BE2C (cell line): ENCODE measurements at regions not wholly inside any gene's neighbourhood (a gene's known extent, or its start where the extent isn't known, plus 50 kb on each side); places are given as distances from the start of the nearest gene placed in this dataset.
A peak's percentile ranks its signal among the peaks of the same experiment; 100 is the strongest.

Experiments
- DNase-seq: peaks from one replicate; pipeline ENCODE4 v3.0.0-alpha.2; 2020
- H3K27me3 ChIP-seq: fragments of 250-450 bp; sonication (Bioruptor Pico); 2 replicates; pipeline ENCODE4 v1.5.1; 2020; ENCODE audit warnings: mild to moderate bottlenecking
- H3K36me3 ChIP-seq: fragments of 250-450 bp; sonication (Bioruptor Pico); 2 replicates; pipeline ENCODE4 v1.5.1; 2020; ENCODE audit warnings: mild to moderate bottlenecking
- H3K4me1 ChIP-seq: fragments of 250-450 bp; sonication (Bioruptor Pico); 2 replicates; pipeline ENCODE4 v1.5.1; 2020
- H3K4me3 ChIP-seq: 2 replicates; pipeline ENCODE4 v1.5.1; 2011; ENCODE audit warnings: low read depth, low read length
- H3K9me3 ChIP-seq: fragments of 250-450 bp; sonication (Bioruptor Pico); 2 replicates; pipeline ENCODE4 v1.5.1; 2020
- TF ChIP-seq, protein P1 (sequence below): IDR thresholded peaks from 2 replicates; pipeline ENCODE4 v1.5.1; 2012; ENCODE audit warnings: mild to moderate bottlenecking, low read depth, low read length

DNA sequence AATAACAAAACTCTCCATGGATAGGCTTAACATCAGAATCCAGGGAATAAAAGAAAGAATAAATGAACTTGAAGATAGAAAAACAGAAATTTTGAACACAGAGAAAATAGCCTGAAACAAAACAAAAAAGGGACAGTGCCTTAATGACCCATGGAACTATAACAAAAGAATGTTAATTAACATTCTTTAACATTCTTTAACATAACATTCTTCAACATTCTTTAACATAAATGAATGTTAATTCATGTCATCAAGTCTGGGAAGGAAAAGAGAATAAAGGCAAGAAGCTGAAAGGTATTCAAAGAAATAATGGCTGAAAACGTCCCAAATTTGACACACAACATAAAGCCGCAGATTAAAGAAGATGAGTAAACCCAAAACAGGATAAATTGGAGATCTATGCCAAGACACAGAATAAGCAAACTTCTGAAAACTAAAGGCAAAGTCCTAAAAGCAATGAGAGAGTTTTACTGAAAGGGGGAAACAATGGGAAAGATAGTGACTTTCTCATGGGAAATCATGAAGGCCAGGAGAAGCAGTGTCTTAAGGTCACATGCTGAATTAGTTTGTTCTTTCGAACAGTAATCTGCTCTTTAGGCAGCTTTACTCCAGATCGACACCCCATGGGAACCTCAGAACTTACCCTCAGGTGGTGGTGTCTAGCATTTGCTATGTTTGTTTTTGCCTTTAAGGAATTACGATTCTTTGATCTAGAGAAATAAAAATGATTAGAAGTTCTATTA lies 483.0 kb downstream of the KDM4C start:
- H3K4me1 ChIP-seq, result no peaks in the 10 kb centered on the region
- no peak for DNase-seq

DNA sequence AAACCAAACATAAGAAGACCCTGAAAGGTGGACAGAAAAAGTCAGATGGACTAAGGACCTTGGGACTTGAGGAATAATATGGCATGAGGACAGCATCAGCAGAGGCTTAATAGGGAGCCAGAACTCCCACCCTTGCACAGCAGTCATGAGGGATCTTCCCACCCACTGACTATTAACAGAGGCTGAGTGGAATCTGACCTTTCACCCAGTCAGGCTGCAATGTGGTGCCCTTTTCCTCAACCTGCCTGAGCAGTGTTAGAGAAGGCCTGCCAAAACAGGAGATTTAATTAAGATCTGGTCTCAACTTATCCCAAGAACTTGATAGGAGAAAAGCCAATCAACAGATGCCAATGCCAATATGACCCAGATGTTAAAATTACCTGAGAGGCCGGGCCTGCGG lies 481.9 kb downstream of the KDM4C start:
- DNase-seq, result no peak
- no peaks in the 10 kb centered on the region for H3K36me3 ChIP-seq
- H3K4me3 ChIP-seq, result no peak overlapping the region
- TF ChIP-seq, protein P1, sequence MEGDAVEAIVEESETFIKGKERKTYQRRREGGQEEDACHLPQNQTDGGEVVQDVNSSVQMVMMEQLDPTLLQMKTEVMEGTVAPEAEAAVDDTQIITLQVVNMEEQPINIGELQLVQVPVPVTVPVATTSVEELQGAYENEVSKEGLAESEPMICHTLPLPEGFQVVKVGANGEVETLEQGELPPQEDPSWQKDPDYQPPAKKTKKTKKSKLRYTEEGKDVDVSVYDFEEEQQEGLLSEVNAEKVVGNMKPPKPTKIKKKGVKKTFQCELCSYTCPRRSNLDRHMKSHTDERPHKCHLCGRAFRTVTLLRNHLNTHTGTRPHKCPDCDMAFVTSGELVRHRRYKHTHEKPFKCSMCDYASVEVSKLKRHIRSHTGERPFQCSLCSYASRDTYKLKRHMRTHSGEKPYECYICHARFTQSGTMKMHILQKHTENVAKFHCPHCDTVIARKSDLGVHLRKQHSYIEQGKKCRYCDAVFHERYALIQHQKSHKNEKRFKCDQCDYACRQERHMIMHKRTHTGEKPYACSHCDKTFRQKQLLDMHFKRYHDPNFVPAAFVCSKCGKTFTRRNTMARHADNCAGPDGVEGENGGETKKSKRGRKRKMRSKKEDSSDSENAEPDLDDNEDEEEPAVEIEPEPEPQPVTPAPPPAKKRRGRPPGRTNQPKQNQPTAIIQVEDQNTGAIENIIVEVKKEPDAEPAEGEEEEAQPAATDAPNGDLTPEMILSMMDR, result no peak
- H3K27me3 ChIP-seq, result no peaks in the 10 kb centered on the region
- no peaks in the 10 kb centered on the region; the same call in 1 of the 2 replicates for H3K9me3 ChIP-seq
- H3K4me1 ChIP-seq, result no peaks in the 10 kb centered on the region

More for the DNA sequence above, 483.0 kb downstream of the KDM4C start:
- no peak overlapping the region for H3K4me3 ChIP-seq
- no peaks in the 10 kb centered on the region; the same call in 1 of the 2 replicates for H3K9me3 ChIP-seq
- H3K27me3 ChIP-seq, result no peaks in the 10 kb centered on the region
- TF ChIP-seq, protein P1, result no peak
- H3K36me3 ChIP-seq, result no peaks in the 10 kb centered on the region

DNA sequence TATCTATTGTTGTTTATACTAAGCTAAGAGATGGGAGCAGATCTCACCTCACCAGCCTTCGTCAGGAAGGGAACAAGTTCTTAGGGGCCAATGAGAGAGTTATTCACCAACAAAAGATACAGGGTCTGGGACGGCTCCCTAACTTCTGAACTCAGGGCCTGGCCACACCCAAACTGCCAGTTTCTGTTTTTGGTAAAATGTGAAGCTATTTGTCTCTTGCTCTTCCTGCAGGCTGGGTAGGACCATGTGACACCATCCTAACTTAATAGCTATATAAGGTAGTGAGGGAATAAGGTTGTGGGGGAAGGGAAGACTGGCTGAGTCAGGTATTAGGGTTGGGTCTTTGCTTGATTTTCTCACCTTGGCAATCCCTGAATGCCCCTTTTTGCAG lies 480.5 kb downstream of the KDM4C start:
- TF ChIP-seq, protein P1, result no peak
- no peak overlapping the region for H3K4me3 ChIP-seq
- no peaks in the 10 kb centered on the region for H3K36me3 ChIP-seq
- no peaks in the 10 kb centered on the region for H3K9me3 ChIP-seq
- H3K27me3 ChIP-seq, result no peaks in the 10 kb centered on the region
- DNase-seq, result no peak
- H3K4me1 ChIP-seq, result no peaks in the 10 kb centered on the region

DNA sequence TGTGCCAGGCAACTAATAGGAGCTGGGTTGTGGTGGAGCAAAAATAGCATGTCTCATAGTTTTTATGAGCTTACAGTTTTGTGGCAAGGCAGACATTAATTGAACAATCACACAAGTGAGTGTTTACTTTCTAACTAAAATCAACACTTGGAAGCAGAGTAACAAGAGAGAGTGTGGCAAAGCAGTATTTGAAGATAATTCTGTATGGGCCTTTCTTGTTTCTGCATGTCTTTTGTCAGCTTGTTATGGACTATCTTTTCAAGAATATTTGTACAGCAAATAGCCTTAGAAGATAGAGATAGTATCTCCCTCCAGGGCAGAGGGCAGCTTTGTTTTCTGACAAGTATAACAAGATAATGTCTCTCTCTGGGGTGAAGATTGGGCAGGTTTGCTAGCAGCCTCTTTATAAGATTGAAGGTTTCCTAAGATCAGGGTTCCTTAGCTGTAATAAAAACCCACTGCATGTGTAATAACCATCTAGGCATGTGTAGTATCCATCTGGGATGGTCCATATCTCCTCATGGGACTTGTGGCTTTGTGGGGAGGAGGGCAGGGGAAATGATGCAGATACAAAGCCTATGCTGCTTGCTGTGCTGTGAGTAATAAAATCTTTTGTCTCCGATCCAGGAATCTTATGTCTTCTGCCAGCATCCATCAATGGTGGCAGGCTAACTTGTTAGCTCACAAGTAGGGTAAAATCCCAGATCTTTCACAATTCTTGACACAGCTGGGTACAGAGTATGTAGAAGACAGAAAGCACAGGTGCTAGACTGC lies 479.9 kb downstream of the KDM4C start:
- TF ChIP-seq, protein P1, result no peak
- no peak for DNase-seq
- H3K36me3 ChIP-seq, result no peaks in the 10 kb centered on the region
- no peaks in the 10 kb centered on the region for H3K27me3 ChIP-seq
- H3K4me3 ChIP-seq, result no peak overlapping the region
- H3K4me1 ChIP-seq, result no peaks in the 10 kb centered on the region
- no peaks in the 10 kb centered on the region for H3K9me3 ChIP-seq

DNA sequence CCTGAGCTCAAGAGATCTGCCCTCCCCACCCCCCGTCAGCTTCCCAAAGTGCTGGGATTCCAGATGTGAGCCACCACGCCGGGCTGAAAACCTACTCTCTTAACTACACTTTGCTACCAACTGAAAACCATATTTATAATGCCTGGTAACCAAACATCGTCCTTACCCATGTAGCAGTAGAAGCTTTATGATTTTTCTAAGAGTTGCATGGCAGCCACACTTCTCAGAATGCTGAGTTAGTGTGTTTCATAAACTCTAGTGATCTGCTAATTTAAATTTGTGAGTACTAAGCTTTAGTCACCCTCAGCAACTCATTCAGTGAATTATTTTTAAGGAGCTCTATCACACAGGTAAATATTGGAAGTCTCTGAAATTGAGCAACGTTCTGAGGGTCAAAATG lies 478.4 kb downstream of the KDM4C start:
- no peaks in the 10 kb centered on the region for H3K27me3 ChIP-seq
- no peaks in the 10 kb centered on the region for H3K4me1 ChIP-seq
- TF ChIP-seq, protein P1, result no peak
- H3K4me3 ChIP-seq, result no peak overlapping the region
- H3K9me3 ChIP-seq, result no peaks in the 10 kb centered on the region
- DNase-seq, result no peak
- H3K36me3 ChIP-seq, result no peaks in the 10 kb centered on the region

DNA sequence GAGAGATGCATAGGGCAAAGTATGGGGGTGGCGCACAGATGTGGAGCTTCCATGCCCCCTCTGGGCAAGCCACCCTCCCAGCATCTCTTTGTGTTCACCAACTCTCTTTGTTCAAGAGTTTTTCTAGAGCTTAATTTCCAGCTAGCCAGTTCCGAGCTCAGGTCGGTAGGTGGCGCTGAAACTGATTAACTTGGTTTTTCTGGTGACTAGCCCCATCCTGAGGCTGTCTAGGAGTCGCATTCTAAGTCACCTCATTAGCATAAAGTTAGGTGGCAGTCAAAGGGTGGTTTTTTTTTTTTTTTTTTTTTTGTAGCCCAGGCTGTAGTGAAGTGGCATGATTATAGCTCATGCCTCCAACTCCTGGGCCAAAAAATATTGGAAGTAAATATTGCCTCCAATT lies 476.4 kb downstream of the KDM4C start:
- peak; percentile 32 for DNase-seq
- H3K27me3 ChIP-seq, result no peaks in the 10 kb centered on the region
- TF ChIP-seq, protein P1, result peak; percentile 58

More for the DNA sequence above, 476.4 kb downstream of the KDM4C start:
- Histone ChIP-seq H3K4me1 (no peaks in the 10 kb centered on the region), H3K9me3 (no peaks in the 10 kb centered on the region), H3K4me3 (no peak overlapping the region), H3K36me3 (no peaks in the 10 kb centered on the region)
